ENCODE measurements at regions not wholly inside any gene's neighbourhood (a gene's known extent, or its start where the extent isn't known, plus 50 kb on each side); places are given as distances from the start of the nearest gene placed in this dataset.
"Not testable (repeated sequence)": the region's sequence is repeated elsewhere in the genome, so short reads cannot be mapped to it uniquely, and the experiment has no call there.

DNA sequence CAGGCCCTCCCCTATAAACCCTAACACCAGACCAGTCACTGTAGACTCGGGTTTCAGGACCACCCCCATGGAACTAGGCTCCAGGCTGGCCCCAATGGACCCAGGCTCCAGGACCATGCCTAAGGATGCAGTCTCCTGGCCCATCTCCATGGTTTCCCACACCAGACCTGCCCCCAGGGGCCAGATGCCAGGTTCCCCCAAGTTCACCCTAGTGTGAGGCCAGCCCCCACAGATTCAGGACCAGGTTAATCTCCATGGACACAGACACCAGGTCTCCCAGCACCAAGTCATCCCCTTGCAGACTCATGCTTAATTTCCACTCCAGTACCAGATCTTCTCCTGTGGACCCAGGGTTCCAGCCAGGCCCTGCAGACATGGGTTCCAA, 103.8 kb upstream of the LANCL2 start:
- no peak for DNase-seq (ENCODE audit: low spot score)

DNA sequence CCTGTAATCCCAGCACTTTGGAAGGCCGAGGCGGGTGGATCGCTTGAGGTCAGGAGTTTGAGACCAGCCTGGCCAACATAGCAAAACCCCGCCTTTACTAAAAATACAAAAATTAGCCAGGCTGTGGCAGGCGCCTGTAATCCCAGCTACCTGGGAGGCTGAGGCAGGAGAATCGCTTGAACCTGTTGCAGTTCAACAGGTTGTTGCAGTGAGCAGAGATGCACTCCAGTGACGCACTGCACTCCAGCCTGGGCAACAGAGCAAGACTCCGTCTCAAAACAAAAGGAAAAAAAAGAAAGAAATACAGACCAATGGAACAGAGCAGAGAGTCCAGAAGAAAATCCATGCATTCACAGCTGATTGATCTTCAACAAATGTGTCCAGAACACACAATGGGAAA, 99.8 kb upstream of the LANCL2 start:
- not testable (repeated sequence) for DNase-seq (ENCODE audit: low spot score)

DNA sequence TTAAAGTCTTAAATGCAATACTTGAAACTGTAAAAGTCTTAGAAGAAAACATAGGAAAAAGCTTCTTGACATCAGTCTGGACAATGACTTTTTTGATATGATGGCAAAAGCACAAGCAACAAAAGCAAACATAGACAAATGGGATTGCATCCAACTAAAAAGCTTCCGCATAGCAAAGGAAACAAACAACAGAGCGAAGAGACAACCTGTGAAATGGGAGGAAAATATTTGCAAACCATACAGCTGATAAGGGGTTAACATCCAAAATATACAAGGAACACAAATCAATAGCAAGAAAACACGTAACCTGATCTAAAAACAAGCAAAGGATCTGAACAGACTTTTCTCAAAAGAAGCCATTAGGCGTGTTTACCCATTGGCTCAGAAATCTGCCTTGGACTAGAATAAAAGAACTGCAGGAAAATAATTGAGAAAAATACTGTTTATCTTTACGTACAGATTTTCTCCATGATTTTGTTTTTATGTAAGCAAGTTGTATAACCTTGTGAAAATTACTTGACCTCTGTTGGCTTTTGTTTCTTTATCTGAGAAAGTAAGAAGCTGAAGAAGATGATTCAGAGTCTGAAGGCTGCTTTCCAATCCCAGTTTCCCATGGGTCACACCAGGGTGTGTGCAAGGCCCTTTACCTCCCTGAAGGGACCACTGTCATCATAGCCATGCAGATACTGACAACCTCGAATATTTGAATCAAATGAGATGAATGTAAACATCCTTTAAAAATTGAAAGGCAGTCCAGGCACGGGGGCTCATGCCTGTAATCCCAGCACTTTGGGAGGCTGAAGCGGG, 99.1 kb upstream of the LANCL2 start:
- DNase-seq (ENCODE audit: low spot score), result no peak

DNA sequence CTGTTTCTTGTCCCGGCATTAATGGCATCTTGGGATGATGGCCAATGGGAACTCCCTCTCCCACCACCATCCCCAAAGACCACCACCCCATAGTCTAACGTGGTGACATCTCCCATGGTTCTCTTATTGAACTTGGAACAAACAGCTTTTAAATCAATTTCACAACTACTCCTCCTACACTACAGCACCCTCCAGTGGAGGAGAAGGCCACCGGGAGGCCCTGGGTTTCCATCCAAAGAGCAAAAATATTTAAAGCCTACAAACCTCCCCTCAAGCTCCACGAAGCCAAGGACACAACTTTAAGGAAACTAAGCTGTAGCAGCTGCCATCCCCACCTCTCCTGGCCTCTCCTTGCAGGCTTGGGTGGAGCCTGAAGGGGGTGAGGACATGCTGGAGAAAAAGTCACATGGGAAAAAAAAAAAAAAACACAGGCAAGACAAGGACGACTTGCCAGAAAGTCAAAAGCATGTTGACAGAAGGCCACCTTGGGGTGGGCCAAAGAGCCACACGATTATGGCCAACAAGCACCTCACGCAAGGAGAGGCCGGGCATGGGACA, 94.0 kb upstream of the LANCL2 start:
- DNase-seq (ENCODE audit: low spot score), result no peak

DNA sequence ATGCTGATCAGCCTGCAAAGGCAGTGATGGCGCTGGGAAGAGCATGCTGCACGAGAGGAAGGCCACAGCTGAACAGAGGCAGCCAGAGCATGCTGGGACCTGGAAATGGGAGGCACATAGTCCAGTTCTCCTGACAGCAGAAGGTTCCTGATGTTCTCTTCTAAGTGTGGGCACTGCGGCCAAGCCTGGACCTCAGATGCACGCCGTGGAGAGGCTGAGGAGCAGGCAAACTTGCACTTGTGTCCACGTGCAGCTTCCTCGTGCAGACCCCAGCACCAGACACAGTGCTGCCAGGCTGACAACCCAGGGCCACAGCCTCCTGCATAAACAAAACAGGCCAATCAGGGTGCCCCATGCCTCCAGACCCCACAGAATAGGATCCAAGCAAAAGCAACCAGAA, 93.5 kb upstream of the LANCL2 start:
- DNase-seq (ENCODE audit: low spot score), result no peak

DNA sequence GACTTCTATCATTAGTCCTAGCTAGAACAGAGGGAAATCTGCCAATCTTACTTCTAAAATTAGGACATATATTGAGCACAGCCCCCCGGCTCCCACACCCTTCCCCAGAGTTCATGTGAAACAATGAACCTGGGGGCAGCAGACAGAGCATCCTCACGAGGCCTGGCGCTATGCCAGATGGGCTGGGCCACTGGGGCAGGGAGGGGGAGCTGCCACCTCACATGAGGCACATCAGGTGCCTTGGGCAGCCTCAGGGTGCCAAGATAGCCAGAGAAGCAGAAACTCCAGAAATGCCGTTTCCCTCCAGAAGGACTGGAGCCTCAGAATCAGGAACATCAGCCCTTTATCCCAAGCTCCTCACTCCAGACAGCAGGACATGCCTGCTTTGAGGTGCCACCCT, 92.8 kb upstream of the LANCL2 start:
- DNase-seq (ENCODE audit: low spot score), result no peak

DNA sequence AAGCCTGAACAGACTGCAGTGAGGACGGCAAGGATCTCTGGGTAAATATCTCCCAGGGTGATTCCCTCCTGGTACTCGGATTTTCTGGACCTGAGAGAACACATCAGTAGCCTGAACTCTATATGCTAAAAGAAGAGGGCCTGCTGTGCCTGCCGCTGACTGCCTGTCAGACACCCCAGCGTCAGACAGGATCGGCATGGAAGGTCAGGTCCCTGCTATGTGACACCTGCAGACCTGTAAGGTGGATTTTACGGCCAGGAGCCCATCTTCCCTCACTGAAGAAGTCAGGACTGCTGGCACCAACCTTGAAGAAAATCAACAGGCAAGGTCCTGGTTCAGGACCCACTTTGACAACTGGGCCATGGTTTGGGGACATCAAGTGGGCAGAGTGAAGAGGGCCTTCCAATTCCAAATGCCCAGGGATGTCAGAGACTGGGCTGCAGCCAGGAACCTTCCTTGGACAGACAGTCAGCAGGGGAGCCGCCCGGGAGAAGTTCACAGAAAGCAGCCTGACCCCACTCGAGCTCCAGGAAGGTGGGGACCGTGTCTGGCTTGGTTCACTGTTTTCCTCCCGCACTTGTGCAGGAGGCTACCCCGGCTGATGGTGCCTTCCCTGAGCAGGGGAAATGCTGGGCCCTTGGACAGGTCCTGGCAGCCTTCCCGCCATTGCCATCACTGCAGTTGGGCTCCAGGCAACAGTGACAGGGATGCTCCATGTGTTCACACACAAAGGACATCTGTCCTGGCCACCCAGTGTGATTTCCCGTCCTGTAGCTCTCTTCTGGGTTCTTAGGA, 91.8 kb upstream of the LANCL2 start:
- DNase-seq (ENCODE audit: low spot score), result no peak

DNA sequence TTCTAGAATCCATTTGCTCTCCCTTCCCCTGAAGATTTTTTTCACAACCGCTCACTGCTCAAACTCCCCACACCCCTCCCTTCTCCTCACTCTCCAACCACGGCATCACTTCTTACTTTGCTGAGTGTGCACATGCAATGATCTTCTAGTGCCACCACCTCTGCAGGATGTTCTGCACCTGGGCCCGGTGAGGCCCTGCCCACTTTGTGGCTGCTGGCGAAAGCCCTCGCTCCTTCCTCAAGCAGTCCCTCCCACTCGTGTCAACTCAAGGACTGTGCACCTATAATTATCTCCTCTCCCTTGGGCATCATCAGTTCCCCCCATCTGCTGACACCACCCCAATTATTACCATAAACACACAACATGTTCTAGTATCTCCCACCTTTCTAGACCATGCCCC, 91.0 kb upstream of the LANCL2 start:
- no peak for DNase-seq (ENCODE audit: low spot score)

DNA sequence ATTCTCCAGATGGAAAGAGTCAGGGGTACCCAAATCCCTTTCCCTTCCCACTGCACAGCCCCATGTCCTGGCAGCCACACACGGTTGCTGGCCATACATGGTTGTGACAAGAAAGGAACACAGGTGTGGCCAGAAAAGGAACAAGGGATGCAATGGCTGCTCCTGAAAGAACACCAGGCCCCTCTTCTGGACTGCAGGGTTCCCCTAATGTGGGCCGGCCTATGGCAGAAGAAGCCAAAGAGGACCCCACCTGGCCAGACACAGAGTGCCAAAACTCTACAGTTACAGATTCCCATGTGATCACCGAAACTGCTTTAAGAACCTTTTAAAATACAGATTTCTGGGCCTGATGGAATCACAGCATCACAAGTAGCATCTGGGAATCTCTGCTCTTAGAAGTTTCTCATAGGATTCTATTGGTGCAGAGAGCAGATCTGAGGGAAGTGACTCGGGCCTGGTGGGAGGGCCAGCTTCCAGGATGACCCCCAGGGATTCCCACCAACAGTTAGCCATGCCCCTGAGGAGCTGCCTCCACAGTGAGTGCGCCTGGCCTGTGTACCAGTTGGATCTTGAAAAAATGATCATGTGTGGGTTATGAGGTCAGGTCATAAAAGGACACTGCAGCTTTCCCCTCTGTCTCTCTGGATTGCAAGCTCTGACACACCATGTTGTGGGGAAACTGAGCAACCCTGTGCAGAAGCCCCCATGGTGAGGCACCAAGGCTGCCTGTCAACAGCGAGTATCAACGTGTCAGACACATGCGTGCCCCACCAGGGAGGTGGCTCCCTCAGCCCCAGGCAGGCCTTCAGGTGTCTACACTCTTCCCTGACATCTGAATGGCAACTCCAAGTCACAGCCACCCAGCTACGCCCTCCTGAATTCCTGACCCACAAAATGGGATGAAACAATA, 89.6 kb upstream of the LANCL2 start:
- no peak for DNase-seq (ENCODE audit: low spot score)

DNA sequence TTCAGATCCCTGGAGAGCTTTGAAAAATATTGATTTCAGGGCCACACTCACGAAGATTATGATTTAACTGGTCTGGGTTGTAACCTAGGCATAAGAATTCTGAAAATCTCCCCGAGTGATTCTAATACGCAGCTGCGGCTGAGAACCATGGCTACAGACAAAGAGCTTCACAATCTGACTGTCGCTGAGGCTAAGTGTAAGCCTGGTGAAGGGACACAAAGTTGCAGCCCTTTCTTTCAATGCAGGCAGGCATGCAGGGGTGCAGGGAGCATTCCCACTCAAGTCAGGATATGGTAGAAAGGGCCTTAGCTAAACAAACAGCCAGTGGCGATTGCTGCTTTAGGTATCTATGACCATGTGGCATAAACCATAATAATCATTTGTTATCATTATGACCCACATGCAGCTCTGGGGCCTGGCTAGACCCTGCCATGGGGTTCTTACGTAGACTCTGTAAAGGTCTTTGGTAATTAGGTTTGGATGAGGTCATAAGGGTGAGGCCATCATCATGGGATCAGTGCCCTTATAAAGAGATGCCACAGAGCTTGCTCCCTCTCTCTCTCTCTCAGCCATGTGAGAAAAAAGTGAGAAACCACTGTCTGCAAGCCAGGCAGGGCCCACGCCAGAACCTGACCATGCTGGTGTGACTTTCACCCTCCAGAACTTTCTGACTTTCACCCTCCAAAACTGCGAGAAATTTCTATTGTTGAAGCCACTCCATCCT, 88.4 kb upstream of the LANCL2 start:
- no peak for DNase-seq (ENCODE audit: low spot score)

DNA sequence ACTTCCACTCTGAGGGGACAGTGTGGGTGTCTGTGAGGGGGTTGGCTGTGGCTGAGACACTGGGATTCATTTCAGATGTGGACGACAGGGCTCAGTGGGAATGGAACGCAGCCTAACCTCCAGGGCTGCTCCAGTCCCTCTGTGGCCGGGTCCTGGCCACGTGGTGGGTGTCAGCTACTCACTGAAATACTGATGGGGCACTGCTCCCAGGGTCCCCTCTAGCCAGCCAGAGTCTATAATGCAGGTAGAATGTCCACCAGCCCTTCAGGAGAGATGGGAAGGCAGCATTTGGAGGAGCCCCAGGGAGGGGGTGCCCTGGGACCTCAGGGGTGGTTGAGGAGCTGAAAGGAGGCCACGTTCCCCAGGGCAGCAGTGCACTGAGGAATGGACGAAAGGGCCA, 87.2 kb upstream of the LANCL2 start:
- DNase-seq (ENCODE audit: low spot score), result no peak

DNA sequence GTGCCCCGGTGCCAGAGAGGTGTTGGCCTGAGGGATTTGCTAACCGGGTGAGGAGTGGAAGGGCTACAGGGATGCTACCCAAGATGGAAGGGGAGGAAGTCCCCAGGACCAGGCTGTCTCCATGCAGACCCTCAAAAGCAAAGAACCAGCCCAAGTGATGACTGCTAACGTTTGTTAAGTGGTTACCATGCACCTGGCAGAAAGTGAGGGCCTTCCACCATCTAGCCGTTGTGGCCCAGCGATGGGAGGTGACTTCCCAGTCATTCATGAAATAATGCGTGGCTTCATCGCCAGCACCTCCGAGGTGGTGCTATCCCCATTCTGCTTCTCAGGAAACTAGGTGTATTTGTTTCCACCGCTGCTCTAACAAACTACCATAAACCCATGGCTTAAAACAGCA, 86.8 kb upstream of the LANCL2 start:
- DNase-seq (ENCODE audit: low spot score), result no peak

DNA sequence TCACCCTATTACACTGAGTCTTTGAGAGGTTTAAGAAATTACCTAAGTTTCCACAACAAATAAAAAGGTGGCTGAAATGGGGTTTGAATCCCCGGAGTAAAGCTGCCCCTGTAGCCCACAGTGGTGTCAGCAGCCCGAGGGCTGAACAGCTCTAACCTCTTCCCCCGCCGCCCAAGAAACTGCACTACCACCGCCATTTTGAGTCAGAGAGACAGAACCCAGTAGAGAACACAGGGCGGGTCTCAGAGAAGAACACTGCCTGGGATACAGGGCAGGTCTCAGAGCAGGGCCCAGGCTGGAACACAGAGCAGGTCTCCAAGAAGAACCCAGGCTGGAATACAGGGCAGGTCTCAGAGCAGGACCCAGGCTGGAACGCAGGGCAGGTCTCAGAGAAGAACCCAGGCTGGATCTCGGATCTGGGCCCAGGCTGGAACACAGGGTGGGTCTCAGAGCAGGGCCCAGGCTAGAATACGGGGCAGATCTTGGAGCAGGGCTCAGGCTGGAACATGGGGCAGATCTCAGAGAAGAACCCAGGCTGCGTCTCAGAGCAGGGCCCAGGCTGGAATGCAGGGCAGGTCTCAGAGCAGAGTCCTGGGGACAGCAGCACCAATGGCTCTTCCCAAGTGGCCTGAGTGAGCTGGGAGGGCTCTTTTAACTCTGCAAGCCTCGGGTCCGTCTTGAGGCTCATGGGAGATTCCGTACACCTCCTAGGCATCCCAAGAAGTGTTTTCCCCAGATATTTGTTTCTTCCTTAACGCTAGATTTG, 85.9 kb upstream of the LANCL2 start:
- no peak for DNase-seq (ENCODE audit: low spot score)

DNA sequence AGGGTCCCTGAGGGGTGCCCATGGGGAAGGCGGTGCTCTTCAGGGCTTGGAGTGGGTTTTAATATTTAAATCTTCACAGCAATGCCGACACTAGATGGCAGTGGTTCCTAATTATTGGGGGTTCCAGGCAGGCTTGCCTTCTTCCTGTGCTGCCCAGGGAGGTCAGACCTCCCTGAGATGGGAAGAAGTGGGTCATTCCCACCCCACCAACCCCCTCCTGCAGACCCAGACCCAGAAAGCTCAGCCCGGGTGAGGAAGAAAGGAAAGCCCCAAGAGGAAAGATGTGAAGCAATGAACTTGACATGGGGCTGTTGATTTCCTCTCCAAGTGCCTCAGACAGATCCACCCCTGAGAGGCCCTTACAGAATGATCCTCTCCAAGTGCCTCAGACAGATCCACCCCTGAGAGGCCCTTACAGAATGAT, 85.1 kb upstream of the LANCL2 start:
- peak; percentile 69 for DNase-seq (ENCODE audit: low spot score)

DNA sequence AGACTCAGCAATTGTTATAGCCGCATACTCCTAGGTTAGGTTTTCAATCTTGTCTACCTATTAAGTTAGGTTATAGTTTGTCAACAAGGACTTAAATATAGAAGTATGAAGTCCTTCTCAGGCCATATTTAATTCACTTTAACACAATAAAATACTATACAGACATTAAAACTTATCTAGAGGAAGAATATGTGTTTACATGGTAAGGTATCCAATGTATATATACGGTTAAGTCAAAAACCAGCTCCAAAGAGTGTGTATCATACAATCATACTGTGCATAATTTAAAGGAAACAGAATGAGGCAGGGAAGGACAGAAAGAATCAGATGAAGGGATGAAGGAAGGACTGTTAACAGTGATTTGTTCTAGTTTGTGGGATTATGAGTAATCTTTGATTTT, 79.5 kb upstream of the LANCL2 start:
- no peak for DNase-seq (ENCODE audit: low spot score)

DNA sequence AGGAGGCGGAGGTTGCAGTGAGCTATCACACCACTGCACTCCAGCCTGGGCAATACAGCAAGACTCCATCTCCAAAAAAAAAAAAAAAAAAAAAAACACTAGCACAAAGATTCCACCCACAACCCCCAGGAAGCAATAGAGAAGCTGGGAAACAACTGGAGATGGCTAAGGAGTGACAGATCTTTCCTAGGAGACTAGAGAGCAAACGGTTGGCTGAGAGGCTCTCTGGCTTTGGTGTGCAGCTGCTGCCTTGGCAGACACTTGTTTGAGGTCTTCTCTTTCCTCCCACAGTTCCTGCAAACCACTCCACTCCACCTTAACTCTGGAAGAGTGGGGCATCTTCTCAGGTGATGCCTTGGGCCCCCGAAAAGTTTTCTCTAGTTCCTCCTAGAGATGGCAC, 78.5 kb upstream of the LANCL2 start:
- no peak for DNase-seq (ENCODE audit: low spot score)

DNA sequence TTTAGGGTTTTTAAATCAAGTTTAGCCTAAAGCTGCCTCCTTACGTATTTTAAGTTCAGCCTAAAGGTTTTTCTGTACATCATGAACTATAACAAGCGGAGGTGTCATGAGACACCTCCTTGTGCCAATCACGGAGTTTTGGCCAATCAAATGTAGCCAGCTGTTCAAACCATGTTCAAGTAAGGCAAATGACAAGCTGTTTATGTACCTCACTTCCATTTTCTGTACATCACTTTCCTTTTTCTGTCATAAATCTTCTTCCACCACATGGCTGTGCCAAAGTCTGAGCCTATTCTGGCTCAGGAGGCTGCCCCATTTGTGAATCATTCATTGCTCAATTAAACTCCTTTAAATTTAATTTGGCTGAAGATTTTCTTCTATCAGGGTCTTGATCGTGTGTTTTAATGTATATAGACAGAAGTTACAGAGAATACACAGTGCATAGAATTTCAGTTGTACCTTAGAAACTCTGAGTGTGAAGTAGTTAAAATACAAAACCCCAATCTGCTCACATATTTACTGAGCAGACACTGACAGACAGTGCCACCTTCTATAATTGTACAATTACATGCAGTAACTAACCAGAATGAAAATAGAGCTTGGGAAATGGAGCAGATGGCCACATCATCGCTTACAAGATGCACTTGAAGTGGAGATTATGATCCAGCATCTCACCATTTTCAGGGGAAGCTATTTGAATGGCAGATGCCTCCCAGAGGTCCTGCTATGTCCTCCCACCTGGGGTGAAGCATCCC, 76.9 kb upstream of the LANCL2 start:
- no peak for DNase-seq (ENCODE audit: low spot score)

DNA sequence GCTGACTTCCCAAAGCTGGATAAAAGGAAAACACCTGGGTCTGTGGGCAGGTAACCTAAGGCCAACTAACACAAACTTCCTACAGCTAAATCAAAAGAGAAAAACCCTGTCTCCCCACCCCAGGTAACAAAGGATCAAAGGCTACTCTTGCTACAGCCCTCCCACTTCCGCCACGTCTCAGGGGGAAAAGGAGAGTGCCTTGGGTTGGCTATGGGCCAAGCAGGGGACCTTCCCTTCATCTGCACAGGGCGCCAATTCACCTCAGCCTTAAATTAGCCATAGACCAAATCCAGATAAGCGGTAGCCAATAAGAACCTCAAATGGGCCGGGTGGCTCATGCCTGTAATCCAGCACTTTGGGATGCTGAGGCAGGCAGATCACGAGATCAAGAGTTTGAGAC, 69.1 kb upstream of the LANCL2 start:
- no peak for DNase-seq (ENCODE audit: low spot score)

DNA sequence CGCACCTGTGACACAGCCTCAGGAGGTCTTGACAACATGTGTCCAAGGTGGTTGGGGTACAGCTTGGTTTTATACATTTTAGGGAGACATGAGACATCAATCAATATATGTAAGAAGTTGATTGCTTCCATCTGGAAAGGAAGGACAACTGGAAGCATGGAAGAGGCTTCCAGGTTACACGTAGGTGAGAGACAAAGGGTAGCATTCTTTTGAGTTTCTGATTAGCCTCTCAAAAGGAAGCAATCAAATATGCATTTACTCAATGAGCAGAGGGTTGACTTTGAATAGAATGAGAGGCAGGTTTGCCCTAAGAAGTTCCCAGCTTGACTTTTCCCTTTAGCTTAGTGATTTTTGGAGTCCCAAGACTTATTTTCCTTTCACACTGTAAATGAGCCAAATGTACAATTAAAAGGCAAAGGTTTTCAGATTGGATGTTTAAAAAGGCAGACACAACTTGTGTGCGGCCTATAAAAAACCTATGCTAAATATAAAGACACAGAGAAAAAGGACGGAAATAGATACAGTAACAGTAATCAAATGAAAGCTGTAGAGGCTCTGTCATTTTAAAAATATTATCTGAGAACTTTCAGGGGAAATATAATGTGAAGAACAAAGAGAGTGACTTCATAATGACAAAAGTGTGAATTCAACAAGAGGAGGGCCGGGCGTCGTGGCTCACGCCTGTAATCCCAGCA, 65.7 kb upstream of the LANCL2 start:
- DNase-seq (ENCODE audit: low spot score), result no peak
